SU-DHL-6 (cell line): ENCODE measurements at regions not wholly inside any gene's neighbourhood (a gene's known extent, or its start where the extent isn't known, plus 50 kb on each side); places are given as distances from the start of the nearest gene placed in this dataset.

Experiments used
- CTCF ChIP-seq: fragments of 200-600 bp; sonication (generic); IDR thresholded peaks from one replicate; pipeline ENCODE4 v1.5.1; 2017; ENCODE audit warnings: antibody characterized with exemption, mild to moderate bottlenecking, low read length, moderate library complexity; ENCODE audit not compliant: insufficient read depth, poor library complexity, severe bottlenecking
- EZH2phosphoT487 ChIP-seq: fragments of 200-600 bp; sonication (generic), shearing (Covaris generic); conservative IDR thresholded peaks from 2 replicates; pipeline ENCODE4 v1.6.1; 2018; ENCODE audit warnings: mild to moderate bottlenecking, antibody characterized with exemption, low read length, moderate library complexity, mixed read lengths

DNA sequence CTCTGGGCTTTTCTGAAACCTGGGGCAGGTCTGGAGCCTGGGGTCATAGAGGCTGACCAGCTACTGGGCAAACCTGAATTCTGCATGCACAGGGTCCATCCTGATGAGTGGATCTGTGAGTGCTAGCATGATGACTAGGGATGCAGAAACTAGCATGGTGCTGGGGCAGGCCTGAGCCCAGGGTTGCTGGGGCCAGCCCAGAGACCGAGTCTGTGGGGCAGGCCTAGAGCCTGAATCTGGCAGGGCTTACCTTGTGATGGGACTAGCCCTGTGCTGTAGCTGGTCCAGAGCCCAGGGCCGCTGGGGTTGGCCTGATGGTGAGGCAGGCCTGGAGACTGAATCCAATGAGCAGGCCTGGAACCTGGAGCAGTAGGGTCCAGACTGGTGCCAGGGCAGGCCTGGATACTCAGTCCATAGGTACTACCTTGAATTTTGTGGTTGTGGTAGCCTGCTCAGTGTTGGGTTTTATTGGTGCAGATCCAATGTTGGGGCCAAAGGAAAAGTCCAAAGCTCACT is 313.5 kb downstream of the TLR4 start:
- TF ChIP-seq CTCF (no peak), EZH2phosphoT487 (no peak)
